CD4-positive, alpha-beta T cell treated with Interleukin-4 for 4 hours (primary cell): ENCODE measurements at regions not wholly inside any gene's neighbourhood (a gene's known extent, or its start where the extent isn't known, plus 50 kb on each side); places are given as distances from the start of the nearest gene placed in this dataset.

Source experiments
- DNase-seq: peaks from one replicate; pipeline ENCODE4 v3.0.0-alpha.2; 2020

GRCh38 chrX:20420058-20420457, 153.3 kb upstream of the RPS6KA3 start:
- no peak for DNase-seq

- DNase-seq = no peak
Observed at GRCh38 chrX:20418379-20419150, 151.9 kb upstream of the RPS6KA3 start.

DNA sequence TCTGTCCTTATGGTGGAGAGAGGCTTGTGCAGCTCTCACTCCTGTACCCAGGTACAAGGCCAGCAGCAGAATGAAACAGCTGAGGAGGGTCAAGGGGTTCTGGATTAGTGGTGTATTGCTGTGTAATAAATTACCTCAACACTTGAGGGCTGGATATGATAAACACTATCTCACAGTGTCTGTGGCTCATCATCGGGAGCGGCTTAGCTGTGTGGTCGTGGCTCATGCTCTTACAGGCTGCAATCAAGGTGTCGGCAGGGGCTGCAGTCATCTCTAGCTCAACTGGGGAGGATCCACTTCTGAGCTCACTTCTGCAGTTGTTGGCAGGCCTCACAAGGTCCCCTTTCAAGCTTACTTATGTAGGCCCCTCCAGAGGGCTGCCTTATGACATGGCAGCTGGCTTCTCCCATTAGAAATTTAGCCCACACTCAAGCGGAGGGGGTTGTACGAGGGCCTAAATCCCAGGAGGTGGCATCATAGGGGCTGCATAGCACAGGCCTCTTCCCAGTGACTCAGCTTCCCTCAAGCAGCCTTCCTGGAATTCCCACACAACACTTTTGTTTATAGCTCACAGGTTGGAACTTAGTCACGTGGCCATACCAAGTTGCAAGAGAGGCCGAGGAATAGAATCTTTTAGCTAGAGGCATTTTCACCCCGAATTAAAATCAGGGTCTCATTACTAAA, 148.2 kb upstream of the RPS6KA3 start:
- peak; percentile 8 for DNase-seq

DNA sequence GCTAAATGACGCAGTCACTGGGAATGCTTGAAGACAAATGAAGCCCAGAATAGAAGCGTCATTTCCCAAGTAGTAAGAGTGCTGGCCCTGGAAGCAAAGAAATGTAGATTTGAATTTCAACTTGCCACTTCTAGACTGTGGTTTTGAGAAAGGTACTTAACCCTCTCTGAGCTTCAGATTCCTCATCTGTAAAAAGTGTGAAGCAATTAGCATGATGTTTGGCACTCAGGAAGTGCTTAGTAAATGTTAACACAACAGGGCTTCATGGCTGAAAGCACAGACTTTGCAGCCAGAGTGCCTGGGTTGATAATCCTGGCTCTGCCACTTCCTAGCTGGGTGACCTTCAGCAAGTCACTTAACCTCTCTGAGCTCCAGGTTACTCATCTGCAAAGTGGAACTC, 147.4 kb upstream of the RPS6KA3 start:
- DNase-seq = no peak

GRCh38 chrX:20412871-20413486, 146.3 kb upstream of the RPS6KA3 start:
- DNase-seq = peak; percentile 49

GRCh38 chrX:20410540-20410939, 143.8 kb upstream of the RPS6KA3 start:
- DNase-seq = no peak

GRCh38 chrX:20409991-20410390, 143.3 kb upstream of the RPS6KA3 start:
- DNase-seq = no peak

- DNase-seq = no peak
Observed at GRCh38 chrX:20402956-20403355, 136.2 kb upstream of the RPS6KA3 start.

DNA sequence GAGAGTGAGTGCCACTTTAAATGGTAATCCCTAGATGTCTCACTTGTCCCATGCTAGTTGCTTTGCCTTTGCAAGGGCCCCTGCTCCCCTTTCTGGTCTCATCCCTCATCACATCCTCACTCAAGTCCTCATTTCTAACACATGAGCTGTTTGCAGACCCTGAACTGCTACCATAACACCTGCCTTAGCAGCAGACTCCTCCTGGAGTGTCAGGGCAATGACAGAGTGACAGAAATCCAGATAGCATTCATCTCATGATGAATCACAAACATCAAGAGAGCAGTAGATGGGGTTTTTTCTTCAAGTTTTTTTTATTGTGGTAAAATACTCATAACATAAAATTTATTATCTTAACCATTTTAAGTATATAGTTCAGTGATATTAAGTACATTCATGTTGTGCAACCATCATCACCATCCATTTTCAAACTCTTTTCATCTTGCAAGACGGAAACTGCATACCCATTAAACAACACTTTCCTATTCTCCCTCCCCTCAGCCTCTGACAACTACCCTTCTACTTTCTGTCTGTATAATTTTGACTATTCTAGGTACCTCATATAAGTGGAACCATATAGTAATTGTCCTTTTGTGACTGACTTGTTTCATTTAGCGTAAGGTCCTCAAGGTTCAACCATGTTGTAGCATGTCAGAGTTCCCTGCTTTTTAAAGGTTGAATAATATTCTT, 133.2 kb upstream of the RPS6KA3 start:
- DNase-seq = no peak

DNA sequence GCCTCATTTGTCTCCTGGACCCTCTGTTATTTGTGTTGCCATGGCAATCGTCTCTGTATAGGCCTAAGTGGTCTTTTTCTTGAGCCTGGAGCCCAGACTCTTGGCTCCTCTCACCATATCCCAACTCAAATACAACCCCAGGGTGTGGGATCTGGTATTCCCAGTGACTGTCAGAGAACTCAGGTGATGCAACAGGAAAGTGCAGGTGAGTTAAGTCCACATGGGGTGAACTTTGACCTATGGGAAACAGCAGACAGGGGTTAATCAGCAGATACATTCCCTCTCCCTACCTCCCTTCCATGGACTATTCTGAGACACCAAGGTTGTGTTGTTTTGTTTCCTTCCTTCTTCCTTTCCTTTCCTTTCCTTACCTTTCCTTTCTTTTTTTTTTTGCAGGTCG, 130.9 kb upstream of the RPS6KA3 start:
- DNase-seq = no peak

DNA sequence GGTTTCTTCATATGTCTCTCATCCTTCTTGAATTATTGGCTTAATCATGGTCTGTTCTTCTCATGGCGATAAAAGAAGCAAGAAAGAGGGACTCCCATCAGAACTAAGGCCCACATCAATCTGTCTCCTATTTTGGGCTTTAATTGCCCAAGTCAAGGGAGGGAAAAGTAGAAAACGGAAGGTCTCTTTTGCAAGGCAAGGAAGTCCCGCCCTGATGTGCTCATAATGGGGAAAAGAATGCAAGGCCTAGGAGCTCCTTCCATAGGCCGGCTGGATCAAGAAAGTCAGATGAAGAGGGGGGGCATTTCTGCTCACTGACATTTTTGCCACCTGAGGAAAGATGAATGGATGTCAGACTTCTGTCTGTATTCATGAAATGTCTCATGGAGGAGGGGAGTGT, 127.7 kb upstream of the RPS6KA3 start:
- DNase-seq = no peak

DNA sequence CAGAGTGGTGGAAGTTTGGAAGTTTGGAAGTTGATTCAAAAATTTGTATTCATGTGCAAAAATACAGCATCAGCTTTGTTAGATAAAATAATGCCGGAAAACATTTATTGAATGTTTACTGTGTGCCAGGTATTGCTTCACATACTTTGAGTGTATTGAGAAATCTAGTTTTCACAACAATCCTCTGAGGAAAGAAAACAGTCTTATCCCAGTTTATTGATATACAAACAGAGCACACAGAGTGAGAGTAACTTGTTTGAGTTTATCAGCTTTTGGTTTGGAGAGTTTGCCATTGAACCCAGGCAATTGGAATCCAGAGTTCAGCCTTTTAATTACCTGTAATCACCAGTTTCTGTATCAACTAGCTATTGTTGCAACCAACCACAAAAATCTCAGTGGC, 127.2 kb upstream of the RPS6KA3 start:
- no peak for DNase-seq

DNA sequence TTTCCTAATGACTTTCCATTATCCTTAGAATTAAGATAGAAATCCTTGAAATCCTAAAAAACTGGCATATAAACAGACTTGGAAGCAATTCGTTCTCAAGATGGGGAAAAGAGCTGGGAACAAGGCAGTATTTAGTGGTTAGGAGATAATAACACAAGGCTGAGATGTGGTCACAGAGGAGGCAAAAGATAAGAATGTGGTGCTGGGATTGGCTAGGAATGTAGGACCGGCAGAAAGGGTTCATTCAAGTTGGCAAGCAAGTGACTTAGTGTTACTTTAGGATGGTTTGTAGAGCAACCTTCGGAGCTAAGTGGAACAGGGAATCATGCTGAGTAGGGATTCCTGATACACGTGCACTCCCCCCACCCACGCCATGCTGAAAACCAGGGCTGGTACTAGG, 121.9 kb upstream of the RPS6KA3 start:
- no peak for DNase-seq

- DNase-seq = no peak
Observed at GRCh38 chrX:20383477-20383876, 116.8 kb upstream of the RPS6KA3 start.

DNA sequence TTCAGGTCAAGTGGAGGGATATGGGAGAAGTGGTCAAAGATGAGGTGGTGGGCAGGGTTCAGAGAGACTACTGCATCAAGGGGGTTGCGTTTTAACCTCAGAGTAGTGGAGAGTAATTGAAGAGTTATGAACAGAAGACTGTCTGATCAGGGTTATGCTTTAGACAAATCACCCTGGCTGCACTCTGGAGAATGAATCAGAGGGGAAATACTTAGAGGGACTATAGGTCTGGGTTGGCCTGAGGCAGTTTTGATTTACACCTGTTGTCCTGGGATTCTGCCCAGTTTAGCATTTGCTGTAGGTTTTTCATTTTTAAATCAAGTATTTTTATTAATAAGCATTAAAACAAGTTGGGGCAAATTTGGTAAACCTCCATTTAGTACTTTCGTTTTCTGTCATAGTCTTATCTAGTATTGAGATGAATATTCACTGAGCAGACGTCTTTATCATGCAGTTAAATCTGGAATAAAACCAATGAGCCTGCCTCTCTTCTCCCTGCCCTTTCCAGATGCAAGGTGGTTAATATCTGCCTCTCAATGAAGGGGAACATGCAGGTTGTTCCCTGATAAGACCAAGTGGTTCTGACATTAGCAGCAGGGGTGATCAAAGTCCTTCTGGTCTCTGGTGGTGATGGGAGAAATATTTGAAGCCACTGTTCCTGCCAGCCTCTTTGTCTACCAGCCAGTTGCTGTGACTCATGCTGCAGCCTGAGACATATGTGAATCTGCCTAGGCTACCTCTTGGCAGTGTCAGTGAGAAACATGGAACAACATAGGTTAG, 116.0 kb upstream of the RPS6KA3 start:
- peak; percentile 20 for DNase-seq

- no peak for DNase-seq
Observed at GRCh38 chrX:20382082-20382481, 115.4 kb upstream of the RPS6KA3 start.

DNA sequence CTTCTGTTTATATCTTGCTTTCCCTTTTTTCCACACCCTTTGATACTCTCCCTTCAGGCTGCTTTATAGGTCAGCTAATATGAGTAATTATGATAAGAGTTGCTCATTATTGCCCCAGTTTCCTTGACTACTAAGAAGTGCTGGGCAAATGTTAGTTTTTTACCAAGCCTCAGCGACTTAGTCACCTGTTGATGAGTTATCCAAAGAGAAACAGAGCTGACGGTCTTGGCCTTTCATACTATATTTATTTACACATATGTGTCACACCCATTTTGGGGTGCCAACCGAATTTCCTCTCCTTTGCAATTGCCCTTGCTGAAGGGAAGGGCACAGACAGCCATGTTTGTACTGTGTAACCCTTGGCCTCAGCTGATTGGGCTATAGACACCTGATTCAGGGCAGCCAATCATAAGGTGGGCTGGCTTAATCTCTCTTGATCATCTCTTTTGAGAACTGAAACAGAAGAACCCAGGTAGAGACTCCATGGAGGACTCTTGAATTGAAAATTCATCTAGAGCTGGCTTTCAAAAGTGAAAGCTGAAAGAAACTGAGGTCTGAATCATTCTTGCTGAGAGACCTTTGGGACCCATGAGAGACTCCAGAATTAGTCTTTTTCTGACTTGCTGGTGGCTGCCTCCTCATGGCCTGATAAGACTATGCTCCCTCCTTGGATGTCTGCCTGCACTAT, 111.7 kb upstream of the RPS6KA3 start:
- peak; percentile 71 for DNase-seq

GRCh38 chrX:20374900-20375438, 108.3 kb upstream of the RPS6KA3 start:
- no peak for DNase-seq

DNA sequence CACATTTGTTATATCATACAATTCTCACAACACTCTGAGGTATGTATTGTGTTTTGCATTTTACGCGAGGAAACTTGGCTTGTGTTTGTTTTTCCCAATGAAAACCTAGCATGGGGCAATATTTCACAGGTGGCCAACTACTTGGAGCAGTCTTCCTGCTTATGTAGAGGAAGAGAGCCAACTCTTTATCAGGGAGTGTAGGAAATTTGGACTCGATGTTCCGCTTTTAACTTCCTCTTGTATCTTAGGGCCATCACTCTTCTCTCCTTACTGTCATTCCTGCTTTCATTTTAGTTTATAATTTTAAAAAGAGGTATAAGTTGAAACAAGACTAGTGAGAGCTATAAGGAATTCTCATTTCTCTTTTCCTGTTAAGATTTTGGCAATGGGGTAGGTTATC, 107.7 kb upstream of the RPS6KA3 start:
- DNase-seq = no peak

- no peak for DNase-seq
Observed at GRCh38 chrX:20373063-20373462, 106.4 kb upstream of the RPS6KA3 start.

- no peak for DNase-seq
Observed at GRCh38 chrX:20372533-20372932, 105.8 kb upstream of the RPS6KA3 start.

GRCh38 chrX:20369468-20369867, 102.8 kb upstream of the RPS6KA3 start:
- no peak for DNase-seq
